HG03103 (cell line): ENCODE measurements at regions not wholly inside any gene's neighbourhood (a gene's known extent, or its start where the extent isn't known, plus 50 kb on each side); places are given as distances from the start of the nearest gene placed in this dataset.

Experiments used
- ATAC-seq: cut with Tn5 transposase; IDR thresholded peaks from one replicate; pipeline ENCODE4 v1.9.1; 2021; ENCODE audit warnings: low read depth; ENCODE audit not compliant: unreplicated experiment

GRCh38 chr9:106560540-106560939 is 302.4 kb upstream of the ZNF462 start:
- no peak for ATAC-seq

DNA sequence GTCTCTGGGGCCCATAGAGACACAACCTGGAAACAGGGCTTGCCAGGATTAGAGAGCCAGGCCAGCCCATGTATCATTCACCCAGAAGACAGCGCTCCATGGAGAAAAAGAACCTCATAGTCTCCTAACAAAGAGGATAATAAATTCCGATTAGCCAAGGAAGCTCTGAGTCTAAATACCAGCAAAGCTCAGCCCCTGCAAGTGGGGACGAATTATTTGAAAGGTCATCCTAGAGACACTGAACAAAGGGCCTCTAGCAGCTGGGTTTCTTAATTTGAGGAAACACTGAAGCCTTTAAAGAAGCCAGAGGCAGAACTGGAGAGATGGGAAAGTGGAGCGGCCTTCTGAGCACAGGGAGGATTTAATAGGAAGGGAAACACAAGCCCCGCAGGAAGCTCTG is 287.1 kb upstream of the ZNF462 start:
- no peak for ATAC-seq

DNA sequence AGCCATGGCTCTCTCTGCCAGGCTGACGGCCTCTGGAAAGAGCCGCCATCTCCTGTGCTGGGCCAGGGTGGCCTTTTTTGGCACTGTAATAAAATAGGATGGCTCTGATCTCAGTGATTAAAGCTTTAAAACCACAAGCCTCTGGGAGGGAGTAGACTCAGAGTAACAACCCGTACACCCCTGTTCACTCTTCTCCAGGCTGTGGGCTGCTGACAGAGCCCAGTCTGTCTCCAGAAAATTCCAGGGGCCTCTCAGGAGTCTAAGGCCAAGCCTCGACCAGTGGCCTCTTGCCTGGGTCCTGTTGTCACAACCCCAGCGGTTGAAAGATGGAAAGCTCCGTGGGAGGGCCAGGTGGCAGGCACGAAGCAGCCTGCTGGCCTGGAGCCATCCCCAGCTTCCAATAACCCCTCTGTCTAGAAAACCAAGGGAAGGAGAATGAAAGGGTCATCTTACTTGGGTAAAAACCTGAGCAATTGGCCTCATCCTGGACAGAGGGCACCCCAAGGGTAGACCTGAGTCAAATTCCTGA is 286.7 kb upstream of the ZNF462 start:
- no peak for ATAC-seq

- no peak for ATAC-seq
These were observed 285.8 kb upstream of the ZNF462 start for GRCh38 chr9:106577121-106577520.

- no peak for ATAC-seq
These were observed 282.4 kb upstream of the ZNF462 start for GRCh38 chr9:106580546-106580945.

GRCh38 chr9:106581973-106582372 is 281.0 kb upstream of the ZNF462 start:
- ATAC-seq, result no peak

DNA sequence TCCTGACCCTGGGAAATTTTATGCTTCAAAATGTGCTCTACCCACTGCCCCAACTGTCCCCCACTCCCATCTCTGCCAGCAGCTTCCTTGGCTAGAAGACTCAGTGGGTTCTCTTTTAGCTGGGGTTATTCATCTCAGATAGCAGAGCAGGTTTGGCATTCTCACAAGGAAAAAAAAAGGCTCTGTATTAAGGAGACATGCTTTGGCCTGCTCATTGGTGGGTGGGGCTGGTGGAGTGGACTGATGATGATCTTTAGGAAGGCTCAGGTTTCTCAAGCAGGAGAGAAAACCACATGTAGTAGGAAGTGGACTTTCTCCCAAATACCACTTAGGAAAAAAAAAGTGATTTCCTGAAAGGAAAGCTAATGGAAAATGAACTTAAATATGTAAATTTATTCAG is 279.2 kb upstream of the ZNF462 start:
- ATAC-seq, result no peak

GRCh38 chr9:106587042-106587441 is 275.9 kb upstream of the ZNF462 start:
- no peak for ATAC-seq

DNA sequence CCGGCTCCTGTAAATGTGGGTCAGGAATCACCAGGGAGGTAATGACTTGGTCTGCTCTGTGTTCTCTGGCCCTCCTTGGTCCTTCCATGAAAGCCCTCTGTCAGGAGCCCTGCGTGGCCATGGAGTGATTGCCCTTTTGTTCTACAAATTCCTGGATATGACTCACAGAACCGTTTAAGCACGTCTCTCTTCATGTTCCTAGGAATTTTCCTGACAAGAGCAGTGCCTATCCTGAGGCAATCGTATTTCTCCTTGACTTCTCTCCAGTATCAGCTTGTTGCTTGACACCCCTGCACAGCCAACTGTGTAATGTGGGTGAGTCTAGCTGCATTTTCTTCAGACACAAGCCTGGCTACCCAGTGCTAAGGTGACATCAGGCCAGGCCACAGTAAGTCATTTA is 274.3 kb upstream of the ZNF462 start:
- no peak for ATAC-seq

GRCh38 chr9:106590759-106591505 is 272.0 kb upstream of the ZNF462 start:
- no peak for ATAC-seq

- no peak for ATAC-seq
These were observed 269.8 kb upstream of the ZNF462 start for GRCh38 chr9:106593201-106593600.

GRCh38 chr9:106596984-106597383 is 266.0 kb upstream of the ZNF462 start:
- no peak for ATAC-seq

GRCh38 chr9:106600955-106601560 is 261.9 kb upstream of the ZNF462 start:
- ATAC-seq, result no peak

DNA sequence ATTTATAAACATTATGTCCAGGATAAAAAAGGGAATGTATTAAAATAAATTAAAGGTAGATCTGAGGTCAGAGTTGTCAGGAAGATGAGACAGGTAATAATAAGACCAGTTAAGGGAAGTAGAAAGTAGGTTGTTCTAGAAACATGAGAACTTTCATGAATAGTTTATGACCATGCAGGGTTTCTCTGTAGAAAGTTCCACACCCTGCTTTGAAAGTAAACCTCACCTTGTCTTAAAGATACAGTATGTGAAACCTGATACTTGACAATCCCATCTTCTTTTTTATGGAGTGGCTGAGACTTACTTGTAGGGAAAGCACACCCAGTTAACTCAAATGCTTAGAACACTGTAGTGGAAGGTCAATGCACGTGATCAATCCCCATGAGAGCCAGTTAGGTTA is 260.6 kb upstream of the ZNF462 start:
- ATAC-seq, result no peak

DNA sequence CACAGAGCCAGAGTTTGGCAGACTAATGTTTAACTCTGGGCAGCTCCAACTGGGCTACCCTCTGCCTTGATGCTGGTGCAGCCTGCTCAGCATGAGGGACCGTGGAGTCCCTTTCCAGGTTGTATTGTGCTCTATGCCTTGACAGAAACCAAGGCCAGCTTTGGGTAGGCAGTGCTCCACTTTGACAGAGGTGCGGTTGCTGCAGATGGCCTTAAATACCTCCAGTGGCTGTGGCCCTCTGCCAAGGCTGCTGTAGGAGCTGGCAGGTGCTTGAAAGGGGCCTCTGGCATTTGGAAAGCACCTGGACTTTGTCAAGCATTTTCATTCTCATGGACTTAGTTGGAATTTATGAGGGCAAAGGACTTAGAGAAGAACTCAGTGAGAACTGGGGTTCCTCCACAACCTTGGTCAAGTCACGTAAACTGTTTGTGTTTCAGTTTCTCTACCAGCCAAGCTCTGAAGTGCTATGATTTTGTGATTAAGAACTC is 249.7 kb upstream of the ZNF462 start:
- ATAC-seq, result no peak

DNA sequence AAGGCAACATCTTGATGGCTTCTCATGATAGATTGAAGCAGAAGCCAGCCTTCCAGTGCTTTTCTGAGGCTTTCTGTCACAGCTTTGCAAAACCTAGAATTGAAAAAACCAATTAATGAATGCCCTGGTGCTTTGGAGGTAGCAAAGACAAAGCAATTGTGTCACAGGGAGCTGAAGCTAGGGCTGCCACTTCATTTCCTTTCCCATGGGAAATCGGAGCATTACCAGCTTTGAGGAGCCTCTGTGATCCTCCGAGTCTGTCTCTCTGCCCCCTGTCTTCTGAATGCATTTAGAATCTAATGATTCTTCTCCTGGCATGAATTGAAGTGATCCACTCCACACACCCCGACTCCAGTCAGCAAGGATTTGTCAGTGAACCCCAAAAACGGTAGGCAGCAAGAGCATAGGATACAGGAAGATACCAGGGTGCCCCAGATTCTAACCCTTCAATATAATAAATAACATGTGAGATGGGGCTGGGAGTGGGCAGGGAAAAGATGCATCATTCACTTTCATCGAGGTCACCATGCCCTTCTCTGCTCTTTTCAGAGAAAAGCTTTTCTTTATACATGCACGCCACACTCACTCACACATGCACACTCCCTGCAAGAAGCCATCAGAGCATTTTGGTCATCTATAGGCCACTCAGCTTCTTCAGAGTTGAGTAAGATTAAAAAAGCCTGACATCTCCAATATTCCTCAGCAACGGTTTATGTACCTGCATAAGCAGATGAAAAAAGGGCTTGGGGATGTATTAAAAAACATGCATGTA is 247.7 kb upstream of the ZNF462 start:
- no peak for ATAC-seq

DNA sequence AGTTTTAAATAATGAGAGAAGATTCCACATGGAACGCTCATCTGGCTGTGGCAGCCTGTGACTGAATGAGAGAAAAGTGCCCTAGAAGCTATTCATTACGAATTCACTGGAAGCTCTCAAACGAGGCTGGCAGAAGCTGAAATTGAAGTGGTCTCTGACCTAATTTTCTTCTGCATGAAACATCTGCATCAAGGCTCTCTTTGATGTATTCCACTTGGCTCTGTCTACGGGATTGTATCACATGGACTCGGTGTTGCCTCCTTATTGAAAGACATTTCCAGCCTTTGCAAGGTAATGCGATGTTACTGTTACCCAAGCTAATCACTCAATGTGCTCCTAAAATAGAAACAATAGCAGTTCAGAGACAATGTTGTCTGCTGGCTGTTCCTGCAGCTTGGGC is 246.9 kb upstream of the ZNF462 start:
- ATAC-seq, result no peak

DNA sequence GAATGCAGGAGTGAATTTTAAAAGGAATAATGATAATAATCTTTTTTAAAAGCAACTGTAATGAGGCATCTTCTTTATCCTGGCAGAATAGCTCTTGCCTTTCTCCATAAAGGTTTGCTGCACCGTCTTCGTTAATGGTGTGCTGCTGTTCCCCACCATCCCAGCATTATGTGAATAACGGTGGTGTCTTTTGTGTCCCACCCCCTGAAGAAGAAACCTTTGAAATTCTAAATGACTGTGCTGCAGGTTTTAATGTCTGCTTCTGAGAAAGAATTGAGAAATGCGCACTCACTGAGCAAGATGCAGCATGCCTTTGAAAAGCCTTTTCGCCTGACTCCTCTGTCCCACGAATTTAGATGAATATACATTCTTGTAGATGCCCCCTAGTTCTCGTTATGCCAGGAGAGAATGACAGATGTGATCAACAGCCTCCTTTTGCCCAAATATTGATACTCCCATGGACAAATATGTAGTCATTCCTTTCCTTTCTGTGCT is 246.1 kb upstream of the ZNF462 start:
- ATAC-seq, result no peak

GRCh38 chr9:106619211-106619610 is 243.8 kb upstream of the ZNF462 start:
- no peak for ATAC-seq

GRCh38 chr9:106620081-106620480 is 242.9 kb upstream of the ZNF462 start:
- no peak for ATAC-seq

DNA sequence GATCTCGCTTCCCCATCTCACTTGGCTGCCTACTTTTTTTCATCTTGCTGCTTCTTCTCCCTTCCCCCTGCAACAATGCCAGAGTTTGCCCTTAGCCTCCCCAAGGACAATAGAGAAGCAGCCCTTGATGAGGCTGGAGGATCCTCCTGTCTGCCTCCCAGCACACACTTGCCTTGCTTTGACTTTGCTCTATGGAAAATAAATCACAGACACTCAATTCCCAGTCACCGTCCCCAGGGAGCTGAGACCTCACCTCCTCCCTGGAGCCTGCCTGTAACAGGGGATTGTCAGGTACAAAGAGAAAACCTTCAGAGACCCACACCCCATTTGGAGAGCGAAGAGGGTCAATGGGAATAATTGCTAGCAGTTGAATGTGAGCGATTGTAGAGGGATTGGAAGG is 242.1 kb upstream of the ZNF462 start:
- no peak for ATAC-seq
